GM19397 (cell line): ENCODE measurements at regions not wholly inside any gene's neighbourhood (a gene's known extent, or its start where the extent isn't known, plus 50 kb on each side); places are given as distances from the start of the nearest gene placed in this dataset.

ENCODE experiments used
- ATAC-seq: cut with Tn5 transposase; IDR thresholded peaks from one replicate; pipeline ENCODE4 v1.9.1; 2021; ENCODE audit warnings: mild to moderate bottlenecking, moderate library complexity; ENCODE audit not compliant: unreplicated experiment

- no peak for ATAC-seq
Measured at GRCh38 chr6:24032896-24033688, 92.9 kb upstream of the NRSN1 start.

- ATAC-seq = no peak
Measured at GRCh38 chr6:24043848-24044247, 82.2 kb upstream of the NRSN1 start.

- no peak for ATAC-seq
Measured at GRCh38 chr6:24051942-24052589, 73.9 kb upstream of the NRSN1 start.

- ATAC-seq = no peak
Measured at GRCh38 chr6:24052590-24052961, 73.4 kb upstream of the NRSN1 start.

- ATAC-seq = no peak
Measured at GRCh38 chr6:24053057-24053456, 73.0 kb upstream of the NRSN1 start.

- ATAC-seq = no peak
Measured at GRCh38 chr6:24054388-24054787, 71.6 kb upstream of the NRSN1 start.

- ATAC-seq = no peak
Measured at GRCh38 chr6:24056567-24056966, 69.4 kb upstream of the NRSN1 start.

GRCh38 chr6:24057030-24057429, 69.0 kb upstream of the NRSN1 start:
- no peak for ATAC-seq

GRCh38 chr6:24060982-24061754, 64.8 kb upstream of the NRSN1 start:
- peak; percentile 93 for ATAC-seq

- no peak for ATAC-seq
Measured at GRCh38 chr6:24064106-24064505, 61.9 kb upstream of the NRSN1 start.

GRCh38 chr6:24064832-24065231, 61.2 kb upstream of the NRSN1 start:
- ATAC-seq = no peak

GRCh38 chr6:24069526-24069925, 56.5 kb upstream of the NRSN1 start:
- no peak for ATAC-seq

GRCh38 chr6:24072038-24072746, 53.8 kb upstream of the NRSN1 start:
- ATAC-seq = no peak

GRCh38 chr6:24076011-24076410, 50.0 kb upstream of the NRSN1 start:
- no peak for ATAC-seq
